ENCODE measurements at regions not wholly inside any gene's neighbourhood (a gene's known extent, or its start where the extent isn't known, plus 50 kb on each side); places are given as distances from the start of the nearest gene placed in this dataset.

- Histone ChIP-seq H3K36me3 (replicated peaks in 1 of 2; ENCODE audit: control insufficient read depth in 1 of 2, insufficient read depth in 2 of 2, low read length in 1 of 2) (no peaks in the 10 kb centered on the region), H3K9me2 (no peaks in the 10 kb centered on the region), H3K27ac (ENCODE audit: low read depth in 2 of 2, low read length in 1 of 2) (no peak overlapping the region), H3K4me2 (no peak overlapping the region), H3K9ac (no peak overlapping the region), H3K9me3 (no peaks in the 10 kb centered on the region), H3K4me1 (ENCODE audit: control insufficient read depth in 1 of 2, insufficient read depth in 2 of 2, low read depth in 1 of 2, low read length in 1 of 2) (no peaks in the 10 kb centered on the region), H3K27me3 (ENCODE audit: insufficient read depth) (no peaks in the 10 kb centered on the region), H3K79me2 (ENCODE audit: insufficient read depth) (no peaks in the 10 kb centered on the region), H4K20me1 (ENCODE audit: insufficient read depth) (no peaks in the 10 kb centered on the region), H2AFZ (ENCODE audit: low read depth) (no peak overlapping the region), H3F3A (replicated peaks; ENCODE audit: insufficient read depth) (no peaks in the 10 kb centered on the region), H3K4me3 (ENCODE audit: low read depth in 2 of 2, low read length in 1 of 2) (no peak overlapping the region)
- 66% methylated on average over 2 of the region's 2 CpGs for WGBS (ENCODE audit: low lambda C conversion rate)
- no peak for DNase-seq
- POLR2A ChIA-PET, result no interaction called here
- CTCF ChIA-PET, result no interaction called here
- TF ChIP-seq USF1 (IDR thresholded peaks at IDR 0.05; ENCODE audit: borderline replicate concordance, low read depth), result no peak
- TF ChIP-seq GABPA (IDR thresholded peaks at IDR 0.05; ENCODE audit: low read depth), result no peak
- no peak for TF ChIP-seq SMC3 (IDR thresholded peaks at IDR 0.05; ENCODE audit: low read depth, low read length)
- no peak for TF ChIP-seq RFX5 (IDR thresholded peaks at IDR 0.05; ENCODE audit: low read length)
- no peak for TF ChIP-seq EZH2phosphoT487 (IDR thresholded peaks at IDR 0.05; ENCODE audit: borderline replicate concordance, low read depth)
- TF ChIP-seq MEF2A (IDR thresholded peaks at IDR 0.05; ENCODE audit: borderline replicate concordance, low read depth), result no peak
- TF ChIP-seq TAF1 (IDR thresholded peaks at IDR 0.05; ENCODE audit: borderline replicate concordance, low read depth, low read length), result no peak
- TF ChIP-seq REST (IDR thresholded peaks at IDR 0.05; ENCODE audit: low read depth, low read length), result no peak
- no peak for TF ChIP-seq FOSL2 (IDR thresholded peaks at IDR 0.05; ENCODE audit: borderline replicate concordance, low read depth)
Observed at GRCh38 chr10:22856444-22857074, 71.3 kb upstream of the ARMC3 start.

- H2AFZ ChIP-seq (ENCODE audit: low read depth), result no peak overlapping the region
- ChIA-PET POLR2A (no interaction called here), CTCF (no interaction called here)
- H3K9ac ChIP-seq, result no peak overlapping the region
- H3K4me3 ChIP-seq (ENCODE audit: low read depth in 2 of 2, low read length in 1 of 2), result no peak overlapping the region
- no peaks in the 10 kb centered on the region for H3K9me3 ChIP-seq
- 60% methylated on average over 4 of the region's 4 CpGs for WGBS (ENCODE audit: low lambda C conversion rate)
- no peaks in the 10 kb centered on the region for H3F3A ChIP-seq (replicated peaks; ENCODE audit: insufficient read depth)
- no peak overlapping the region for H3K27ac ChIP-seq (ENCODE audit: low read depth in 2 of 2, low read length in 1 of 2)
- H3K4me2 ChIP-seq, result no peak overlapping the region
- H3K27me3 ChIP-seq (ENCODE audit: insufficient read depth), result no peaks in the 10 kb centered on the region
- no peaks in the 10 kb centered on the region for H4K20me1 ChIP-seq (ENCODE audit: insufficient read depth)
- no peak for DNase-seq
- no peaks in the 10 kb centered on the region for H3K79me2 ChIP-seq (ENCODE audit: insufficient read depth)
- no peaks in the 10 kb centered on the region for H3K9me2 ChIP-seq
- no peaks in the 10 kb centered on the region for H3K4me1 ChIP-seq (ENCODE audit: control insufficient read depth in 1 of 2, insufficient read depth in 2 of 2, low read depth in 1 of 2, low read length in 1 of 2)
- H3K36me3 ChIP-seq (replicated peaks in 1 of 2; ENCODE audit: control insufficient read depth in 1 of 2, insufficient read depth in 2 of 2, low read length in 1 of 2), result no peaks in the 10 kb centered on the region
- TF ChIP-seq RCOR1 (IDR thresholded peaks at IDR 0.05; ENCODE audit: low read length) (no peak), REST (IDR thresholded peaks at IDR 0.05; ENCODE audit: low read depth, low read length) (no peak), NFIC (IDR thresholded peaks at IDR 0.05; ENCODE audit: borderline replicate concordance) (no peak), RXRA (IDR thresholded peaks at IDR 0.05; ENCODE audit: borderline replicate concordance, low read depth) (no peak), MXI1 (IDR thresholded peaks at IDR 0.05; ENCODE audit: low read depth, low read length) (no peak), PBX3 (IDR thresholded peaks at IDR 0.05) (no peak), FOSL2 (IDR thresholded peaks at IDR 0.05; ENCODE audit: borderline replicate concordance, low read depth) (no peak), CTCF (IDR thresholded peaks at IDR 0.05) (no peak), TCF12 (IDR thresholded peaks at IDR 0.05) (no peak), TAF1 (IDR thresholded peaks at IDR 0.05; ENCODE audit: borderline replicate concordance, low read depth, low read length) (no peak)
Observed at GRCh38 chr10:22854935-22855421, 72.9 kb upstream of the ARMC3 start.

All from SK-N-SH (cell line).